ENCODE measurements at regions not wholly inside any gene's neighbourhood (a gene's known extent, or its start where the extent isn't known, plus 50 kb on each side); places are given as distances from the start of the nearest gene placed in this dataset.

DNA sequence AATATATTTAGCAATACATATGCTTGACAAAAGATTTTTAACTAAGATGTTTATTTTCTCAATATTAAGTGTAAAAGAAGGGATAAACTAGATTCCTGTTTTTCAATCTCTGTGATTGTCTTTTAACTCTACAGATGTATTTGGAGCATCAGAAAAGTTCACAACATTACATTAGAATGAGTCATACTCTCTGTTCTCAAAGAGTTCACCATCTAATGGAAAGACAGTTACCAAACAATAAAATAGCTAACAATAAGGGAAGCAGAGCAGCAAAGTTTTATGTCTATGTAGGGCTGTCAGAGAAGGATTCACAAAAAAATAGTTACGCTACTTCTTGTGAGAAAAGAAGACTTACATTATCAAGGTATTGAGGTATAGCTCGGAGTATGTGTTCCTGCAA is 109.2 kb upstream of the MAP2 start:
- H3K36me3 ChIP-seq: no peaks in the 10 kb centered on the region
- H3K27ac ChIP-seq: no peak overlapping the region
- no peak overlapping the region for H3K4me3 ChIP-seq
- no peaks in the 10 kb centered on the region for H3K4me1 ChIP-seq
- WGBS, 2 donors (ENCODE audit: low coverage in 1 of 2): 84 to 100% methylated on average over 1 to 2 of the region's 2 CpGs
- no peak for ATAC-seq
- H3K27me3 ChIP-seq: peaks cover 3% of the 10 kb centered on the region
- no peak for TF ChIP-seq EP300 (IDR thresholded peaks at IDR 0.05)
- TF ChIP-seq, protein P1, sequence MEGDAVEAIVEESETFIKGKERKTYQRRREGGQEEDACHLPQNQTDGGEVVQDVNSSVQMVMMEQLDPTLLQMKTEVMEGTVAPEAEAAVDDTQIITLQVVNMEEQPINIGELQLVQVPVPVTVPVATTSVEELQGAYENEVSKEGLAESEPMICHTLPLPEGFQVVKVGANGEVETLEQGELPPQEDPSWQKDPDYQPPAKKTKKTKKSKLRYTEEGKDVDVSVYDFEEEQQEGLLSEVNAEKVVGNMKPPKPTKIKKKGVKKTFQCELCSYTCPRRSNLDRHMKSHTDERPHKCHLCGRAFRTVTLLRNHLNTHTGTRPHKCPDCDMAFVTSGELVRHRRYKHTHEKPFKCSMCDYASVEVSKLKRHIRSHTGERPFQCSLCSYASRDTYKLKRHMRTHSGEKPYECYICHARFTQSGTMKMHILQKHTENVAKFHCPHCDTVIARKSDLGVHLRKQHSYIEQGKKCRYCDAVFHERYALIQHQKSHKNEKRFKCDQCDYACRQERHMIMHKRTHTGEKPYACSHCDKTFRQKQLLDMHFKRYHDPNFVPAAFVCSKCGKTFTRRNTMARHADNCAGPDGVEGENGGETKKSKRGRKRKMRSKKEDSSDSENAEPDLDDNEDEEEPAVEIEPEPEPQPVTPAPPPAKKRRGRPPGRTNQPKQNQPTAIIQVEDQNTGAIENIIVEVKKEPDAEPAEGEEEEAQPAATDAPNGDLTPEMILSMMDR (IDR thresholded peaks at IDR 0.05): no peak
- no peak for TF ChIP-seq POLR2AphosphoS5 (IDR thresholded peaks at IDR 0.05)
- TF ChIP-seq POLR2A (IDR thresholded peaks at IDR 0.05): no peak
- H3K9me3 ChIP-seq: no peaks in the 10 kb centered on the region

DNA sequence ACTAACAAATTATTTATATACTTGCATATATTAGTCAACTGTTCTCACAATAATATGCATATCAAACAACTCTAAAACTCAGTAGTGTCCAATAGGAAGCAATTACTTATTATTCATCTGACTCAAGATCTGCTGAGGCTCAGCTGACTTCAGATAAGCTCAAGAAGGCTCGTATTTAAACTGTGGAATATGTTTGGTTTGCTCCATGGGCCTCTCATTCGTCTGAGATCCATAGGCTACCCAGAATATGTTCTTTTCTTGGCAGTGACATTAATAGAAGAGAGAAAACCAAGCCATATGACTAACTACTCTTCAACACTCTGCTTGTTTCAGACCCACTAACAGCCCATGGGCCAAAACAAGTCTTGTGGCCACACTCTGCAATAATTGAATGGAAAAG is 107.7 kb upstream of the MAP2 start:
- WGBS, 2 donors (ENCODE audit: low coverage in 1 of 2): 30 to 45% methylated on average over 2 of the region's 2 CpGs
- H3K4me1 ChIP-seq: no peaks in the 10 kb centered on the region
- no peak for ATAC-seq
- TF ChIP-seq POLR2A (IDR thresholded peaks at IDR 0.05): no peak
- no peak for TF ChIP-seq EP300 (IDR thresholded peaks at IDR 0.05)
- TF ChIP-seq POLR2AphosphoS5 (IDR thresholded peaks at IDR 0.05): no peak
- TF ChIP-seq, protein P1 (IDR thresholded peaks at IDR 0.05): no peak
- H3K4me3 ChIP-seq: no peak overlapping the region
- no peak overlapping the region for H3K27ac ChIP-seq
- peaks cover 3% of the 10 kb centered on the region for H3K27me3 ChIP-seq
- H3K9me3 ChIP-seq: no peaks in the 10 kb centered on the region
- no peaks in the 10 kb centered on the region for H3K36me3 ChIP-seq

DNA sequence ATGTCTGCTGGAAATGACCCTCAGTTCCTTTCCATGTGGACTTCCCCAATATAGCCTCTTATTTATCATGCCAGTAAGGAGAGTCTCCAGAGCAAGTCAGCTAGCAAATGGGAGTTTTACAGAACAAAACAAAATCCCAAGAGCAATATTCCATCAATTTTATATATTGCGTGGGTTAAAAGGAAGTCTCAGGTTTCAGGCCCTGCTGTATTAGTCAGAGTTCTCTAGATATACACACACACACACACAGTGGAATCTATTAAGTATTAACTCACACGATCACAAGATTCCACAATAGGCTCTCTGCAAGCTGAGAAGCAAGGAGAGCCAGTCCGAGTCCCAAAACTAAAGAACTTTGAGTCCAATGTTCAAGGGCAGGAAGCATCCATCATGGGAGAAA is 102.8 kb upstream of the MAP2 start:
- TF ChIP-seq POLR2A (IDR thresholded peaks at IDR 0.05) (no peak), POLR2AphosphoS5 (IDR thresholded peaks at IDR 0.05) (no peak), EP300 (IDR thresholded peaks at IDR 0.05) (no peak)
- TF ChIP-seq, protein P1 (IDR thresholded peaks at IDR 0.05): no peak
- no peaks in the 10 kb centered on the region for H3K36me3 ChIP-seq
- no peaks in the 10 kb centered on the region for H3K9me3 ChIP-seq
- no peak overlapping the region for H3K4me3 ChIP-seq
- no peak overlapping the region for H3K27ac ChIP-seq
- no peaks in the 10 kb centered on the region for H3K4me1 ChIP-seq
- no peaks in the 10 kb centered on the region for H3K27me3 ChIP-seq
- ATAC-seq: no peak
- WGBS, 2 donors (ENCODE audit: low coverage in 1 of 2): 47 to 66% methylated on average over 3 of the region's 3 CpGs

DNA sequence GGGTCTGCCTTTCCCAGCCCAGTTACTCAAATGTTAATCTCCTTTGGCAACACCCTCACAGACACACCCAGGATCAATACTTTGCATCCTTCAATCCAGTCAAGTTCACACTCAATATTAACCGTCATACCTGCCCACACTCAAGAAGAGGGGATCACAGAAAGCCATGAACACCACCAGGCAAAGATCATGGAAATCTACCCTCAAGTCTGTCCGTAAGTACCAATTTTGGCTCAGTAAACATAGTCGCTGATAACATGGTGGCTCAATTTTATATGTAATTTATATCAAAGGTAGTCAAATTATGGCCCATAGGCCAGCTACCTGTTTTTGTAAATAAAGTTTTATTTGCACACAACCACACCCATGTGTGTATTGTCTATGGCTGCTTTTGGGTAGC is 102.3 kb upstream of the MAP2 start:
- WGBS, 2 donors (ENCODE audit: low coverage in 1 of 2): 95 to 100% methylated on average over 3 of the region's 3 CpGs
- no peaks in the 10 kb centered on the region for H3K36me3 ChIP-seq

DNA sequence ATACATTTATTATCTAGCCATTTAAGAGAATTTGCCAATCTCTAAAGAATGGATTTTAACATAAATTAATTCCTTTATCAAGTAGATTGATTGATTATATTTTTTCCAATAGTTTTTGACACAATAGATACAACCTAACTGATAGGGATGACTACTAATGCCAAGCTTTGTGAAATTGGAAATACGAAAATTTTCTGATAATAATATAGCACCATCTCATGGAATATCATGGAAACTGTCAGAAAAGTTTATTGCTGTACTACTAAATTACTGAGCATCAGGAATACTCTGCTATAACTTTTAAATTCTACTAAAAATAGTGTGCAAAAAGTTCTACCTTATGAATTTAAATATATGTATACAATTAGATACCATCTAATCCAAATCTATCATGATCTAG is 101.8 kb upstream of the MAP2 start:
- Histone ChIP-seq H3K36me3 (no peaks in the 10 kb centered on the region), H3K27ac (no peak overlapping the region), H3K4me3 (no peak overlapping the region), H3K27me3 (no peaks in the 10 kb centered on the region), H3K4me1 (no peaks in the 10 kb centered on the region), H3K9me3 (no peaks in the 10 kb centered on the region)
- 44 to 53% methylated on average over 1 of the region's 1 CpG for WGBS, 2 donors (ENCODE audit: low coverage in 1 of 2)
- no peak for ATAC-seq
- TF ChIP-seq POLR2A (IDR thresholded peaks at IDR 0.05) (no peak), POLR2AphosphoS5 (IDR thresholded peaks at IDR 0.05) (no peak), EP300 (IDR thresholded peaks at IDR 0.05) (no peak)
- TF ChIP-seq, protein P1 (IDR thresholded peaks at IDR 0.05): no peak

More for the DNA sequence above, 102.3 kb upstream of the MAP2 start:
- H3K27me3 ChIP-seq: no peaks in the 10 kb centered on the region
- H3K4me3 ChIP-seq: no peak overlapping the region
- no peaks in the 10 kb centered on the region for H3K4me1 ChIP-seq
- no peak for ATAC-seq
- no peak overlapping the region for H3K27ac ChIP-seq
- H3K9me3 ChIP-seq: no peaks in the 10 kb centered on the region
- no peak for TF ChIP-seq EP300 (IDR thresholded peaks at IDR 0.05)
- TF ChIP-seq, protein P1 (IDR thresholded peaks at IDR 0.05): no peak
- TF ChIP-seq POLR2AphosphoS5 (IDR thresholded peaks at IDR 0.05): no peak
- TF ChIP-seq POLR2A (IDR thresholded peaks at IDR 0.05): no peak
